COLO668 (cell line): ENCODE measurements at regions not wholly inside any gene's neighbourhood (a gene's known extent, or its start where the extent isn't known, plus 50 kb on each side); places are given as distances from the start of the nearest gene placed in this dataset.
A peak's percentile ranks its signal among the peaks of the same experiment; 100 is the strongest.

Experiments used
- DNase-seq: peaks from one replicate; lab custom pipeline; 2025; ENCODE audit not compliant: unreplicated experiment; lab: John Stamatoyannopoulos, UW

DNA sequence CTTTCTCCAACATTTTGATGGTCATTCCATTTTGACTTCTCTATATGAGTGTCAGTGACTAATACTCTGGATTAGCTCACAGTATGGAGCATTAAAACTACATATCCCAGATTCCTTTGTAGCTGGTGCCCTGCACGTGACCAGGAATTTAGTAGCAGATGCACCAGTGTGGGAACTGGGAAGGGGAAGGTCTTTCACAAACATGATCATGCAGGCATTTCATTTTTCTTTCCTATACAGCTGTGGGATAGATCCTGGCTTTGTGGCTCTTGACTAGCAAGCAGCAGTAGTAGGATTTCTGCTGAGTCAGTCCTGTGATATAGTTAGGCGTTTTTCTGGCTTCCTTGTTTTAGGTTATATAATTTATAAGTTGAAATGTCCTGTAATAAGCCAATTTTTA lies 971.0 kb upstream of the CDH2 start:
- peak; percentile 13 for DNase-seq

- no peak for DNase-seq
These were observed 969.1 kb upstream of the CDH2 start for GRCh38 chr18:29146068-29146467.

GRCh38 chr18:29140590-29140989 lies 963.7 kb upstream of the CDH2 start:
- DNase-seq = no peak

- no peak for DNase-seq
These were observed 961.0 kb upstream of the CDH2 start for GRCh38 chr18:29137773-29138495.

DNA sequence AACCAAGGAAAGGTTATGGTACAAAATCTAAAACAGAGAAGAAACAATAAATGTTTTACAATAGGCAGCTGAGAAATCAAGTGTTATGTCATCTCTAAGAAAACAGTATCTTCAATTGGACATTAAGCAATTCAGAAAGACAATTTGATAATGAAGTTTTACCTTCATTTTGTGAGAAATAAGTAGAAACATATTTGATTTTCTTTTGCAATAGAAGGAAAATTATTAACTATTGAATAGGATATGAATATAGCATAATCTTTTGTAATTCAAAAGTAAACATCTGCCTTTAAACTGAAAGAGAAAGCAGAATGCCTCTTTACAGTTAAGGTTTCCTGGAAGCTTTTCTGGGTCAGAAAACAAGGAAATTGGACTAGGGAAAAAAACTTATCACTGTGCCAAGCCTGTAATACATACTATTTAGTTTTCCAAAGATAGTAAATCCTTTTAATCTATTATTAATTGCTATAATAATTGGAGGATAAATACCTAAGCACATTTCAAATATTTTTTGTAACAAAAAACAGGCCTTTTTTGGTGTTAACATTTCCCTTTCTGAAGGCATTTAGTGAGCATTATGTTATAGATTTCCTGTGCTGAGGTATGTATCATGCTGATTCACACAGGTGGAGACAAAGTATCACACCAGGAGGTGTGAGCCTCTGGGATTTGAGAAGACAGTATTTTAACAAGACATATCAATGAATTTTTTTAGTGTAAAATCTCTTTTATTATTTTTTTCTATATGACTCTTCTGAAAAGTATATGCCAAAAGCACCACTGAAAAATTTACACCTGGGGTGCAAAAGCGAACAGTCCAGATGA lies 947.0 kb upstream of the CDH2 start:
- no peak for DNase-seq

GRCh38 chr18:29104671-29105070 lies 927.7 kb upstream of the CDH2 start:
- peak; percentile 31 for DNase-seq

- DNase-seq = no peak
These were observed 927.3 kb upstream of the CDH2 start for GRCh38 chr18:29104227-29104626.

- peak; percentile 81 for DNase-seq
These were observed 919.3 kb upstream of the CDH2 start for GRCh38 chr18:29096079-29096770.

- no peak for DNase-seq
These were observed 910.8 kb upstream of the CDH2 start for GRCh38 chr18:29087616-29088246.

- peak; percentile 15 for DNase-seq
These were observed 907.2 kb upstream of the CDH2 start for GRCh38 chr18:29084120-29084519.

DNA sequence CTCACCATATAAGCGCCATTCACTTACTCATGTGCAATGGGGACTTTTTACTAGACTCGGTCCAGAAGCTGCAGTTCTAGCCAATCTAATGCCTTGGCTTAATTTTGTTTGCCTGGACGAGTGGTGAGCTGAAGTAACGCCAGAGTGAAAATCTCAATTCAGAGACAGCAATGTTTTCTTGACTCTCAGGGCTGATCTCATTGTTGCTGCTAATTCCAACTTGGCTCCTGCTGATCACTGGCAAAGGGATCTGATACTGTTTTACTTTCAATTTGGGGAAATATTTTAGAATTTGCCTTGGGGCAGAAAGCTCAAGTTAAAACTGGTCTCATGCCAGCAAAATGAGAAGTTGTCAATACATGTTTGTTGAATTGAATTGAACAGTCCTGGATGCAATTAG lies 906.6 kb upstream of the CDH2 start:
- DNase-seq = no peak

GRCh38 chr18:29080946-29081345 lies 904.0 kb upstream of the CDH2 start:
- no peak for DNase-seq

- no peak for DNase-seq
These were observed 901.3 kb upstream of the CDH2 start for GRCh38 chr18:29078273-29078672.

- DNase-seq = no peak
These were observed 900.4 kb upstream of the CDH2 start for GRCh38 chr18:29077344-29077743.

DNA sequence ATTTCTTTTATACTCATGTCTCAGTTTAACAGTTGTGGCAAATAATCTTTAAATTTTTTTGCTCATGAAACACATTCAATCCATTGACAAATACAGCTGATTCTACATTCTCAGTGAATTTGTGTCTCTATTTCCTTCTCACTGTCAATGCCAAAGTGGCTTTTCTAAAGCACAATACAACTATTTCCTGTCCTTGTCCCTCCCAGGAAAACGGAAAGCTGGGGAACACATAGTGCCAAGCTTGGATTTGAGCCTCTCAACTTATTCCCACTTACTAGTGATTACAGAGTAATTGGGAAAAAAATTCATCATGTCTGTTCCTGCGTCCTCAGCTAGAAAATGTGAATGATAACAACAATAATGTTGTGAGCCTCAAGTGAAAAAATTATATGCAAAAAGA lies 899.7 kb upstream of the CDH2 start:
- DNase-seq = no peak

DNA sequence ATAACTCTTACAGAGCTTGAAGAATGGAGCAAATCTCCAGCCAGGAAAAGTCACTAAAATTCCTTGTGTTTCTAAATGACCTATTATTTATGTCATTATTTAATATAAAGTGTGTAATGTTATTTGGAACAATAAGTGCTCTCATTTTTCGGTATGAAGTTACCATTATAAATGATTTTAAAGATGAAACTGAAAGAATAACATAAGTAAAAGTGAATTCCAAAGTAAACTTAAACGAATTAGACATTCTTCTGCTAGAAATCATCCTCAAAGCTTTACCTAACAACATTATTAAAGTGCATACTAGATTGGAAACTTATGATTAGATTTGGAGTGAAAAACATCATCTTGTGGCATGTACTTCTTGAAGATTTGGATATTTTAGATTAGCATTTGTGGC lies 897.2 kb upstream of the CDH2 start:
- no peak for DNase-seq

GRCh38 chr18:29071869-29072268 lies 894.9 kb upstream of the CDH2 start:
- DNase-seq = no peak

DNA sequence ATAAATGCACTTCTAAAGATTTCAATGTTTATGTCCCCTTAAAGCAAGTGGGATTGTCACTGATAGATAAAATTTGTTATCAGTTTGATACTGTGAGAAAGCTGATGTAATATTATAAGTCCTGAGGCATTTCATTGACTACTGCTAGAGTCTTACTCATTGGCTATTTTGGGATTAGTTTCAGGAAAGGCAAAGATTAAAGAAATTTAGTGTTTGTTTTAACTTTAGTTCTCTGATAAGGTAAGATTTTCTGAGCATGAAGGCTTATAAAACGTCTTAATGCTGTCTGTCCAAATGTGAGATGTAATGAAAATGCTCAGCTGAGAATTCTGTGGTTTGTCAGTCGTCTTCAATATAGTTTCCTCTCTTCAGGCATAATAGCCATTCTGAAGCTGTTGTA lies 886.4 kb upstream of the CDH2 start:
- DNase-seq = no peak

GRCh38 chr18:29062921-29063320 lies 886.0 kb upstream of the CDH2 start:
- DNase-seq = no peak

GRCh38 chr18:29060349-29060748 lies 883.4 kb upstream of the CDH2 start:
- no peak for DNase-seq

DNA sequence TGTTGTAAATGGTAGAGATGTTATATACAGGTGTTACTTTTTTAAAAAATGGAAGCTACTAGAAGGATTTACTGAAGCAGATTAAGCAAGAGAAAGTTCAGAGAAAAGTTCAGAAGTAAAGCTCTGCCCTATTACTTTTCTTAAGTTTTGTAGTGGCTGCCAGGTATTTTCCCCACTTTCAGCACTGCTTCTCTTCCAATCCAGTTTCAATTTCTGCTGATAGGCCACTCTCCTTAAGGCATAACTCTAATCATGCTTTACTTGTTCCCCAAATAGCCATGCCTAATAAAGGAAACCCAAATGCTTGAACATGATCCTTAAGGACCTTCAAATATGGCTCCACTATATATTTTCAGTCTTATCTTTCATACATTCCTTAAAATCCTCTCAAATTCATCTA lies 880.8 kb upstream of the CDH2 start:
- no peak for DNase-seq
